Esophagus squamous epithelium (tissue), 4 donors: ENCODE measurements at regions not wholly inside any gene's neighbourhood (a gene's known extent, or its start where the extent isn't known, plus 50 kb on each side); places are given as distances from the start of the nearest gene placed in this dataset.

ENCODE experiments used
- CTCF ChIP-seq, 6 experiments: fragments of 450-650 bp in 4 of 6; fragments of 200-600 bp in 2 of 6; sonication (generic) in 2 of 6; IDR thresholded peaks; one replicate each; pipeline ENCODE4 v1.5.1; 2016 to 2019; ENCODE audit warnings: antibody characterized with exemption in 6 of 6, mild to moderate bottlenecking in 4 of 6, moderate library complexity in 4 of 6
- POLR2A ChIP-seq, 4 donors: fragments of 450-650 bp; IDR thresholded peaks; one replicate each; pipeline ENCODE4 v1.6.1; 2017; ENCODE audit warnings: antibody characterized with exemption in 4 of 4, mild to moderate bottlenecking in 4 of 4, moderate library complexity in 3 of 4

- TF ChIP-seq CTCF (IDR thresholded peaks at IDR 0.05), result no peak
- TF ChIP-seq POLR2A (IDR thresholded peaks at IDR 0.05), result no peak
These were observed 511.5 kb downstream of the UQCRFS1 start for GRCh38 chr19:28701491-28701890.
